ENCODE measurements at regions not wholly inside any gene's neighbourhood (a gene's known extent, or its start where the extent isn't known, plus 50 kb on each side); places are given as distances from the start of the nearest gene placed in this dataset.
"Not testable (repeated sequence)": the region's sequence is repeated elsewhere in the genome, so short reads cannot be mapped to it uniquely, and the experiment has no call there.

DNA sequence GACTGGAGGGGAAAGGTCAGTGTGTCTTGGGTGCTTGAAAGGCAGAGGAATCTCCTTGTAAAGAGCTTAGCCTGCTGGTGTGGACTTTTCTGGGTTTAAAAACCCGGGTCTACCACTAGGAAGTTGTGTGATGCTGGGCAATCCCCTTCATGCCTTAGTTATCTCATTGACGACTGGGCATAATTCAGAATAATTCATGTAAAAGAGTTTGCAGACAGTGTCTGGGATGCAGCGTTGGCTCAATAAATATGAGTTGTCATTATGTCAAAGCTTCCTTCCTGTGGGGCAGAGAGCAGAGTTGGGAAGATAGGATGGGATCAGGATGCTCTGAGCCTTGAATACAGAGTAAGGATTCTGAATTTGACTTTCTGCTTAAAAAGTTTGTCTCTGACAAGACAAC is 196.4 kb downstream of the ADRA2A start:
- no peak for DNase-seq

DNA sequence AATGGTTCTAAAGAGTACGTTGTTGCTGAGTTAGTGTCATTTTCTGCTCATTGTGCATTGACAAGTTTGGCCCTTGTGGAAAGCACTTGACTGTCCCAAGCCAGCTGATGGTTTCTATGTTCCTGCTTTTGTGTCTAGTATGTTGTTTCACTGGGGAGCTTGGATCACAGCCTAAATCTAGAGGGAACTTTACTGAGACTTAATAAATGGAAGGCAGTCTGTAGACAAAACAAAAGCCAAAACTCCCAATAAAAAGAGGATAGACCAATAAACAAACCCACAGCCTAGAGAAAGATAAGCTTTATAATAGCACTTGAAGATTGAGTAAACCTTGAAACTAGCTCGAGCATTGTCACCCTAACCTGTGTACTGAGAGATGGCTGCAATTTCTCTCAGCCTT is 196.8 kb downstream of the ADRA2A start:
- DNase-seq: no peak

DNA sequence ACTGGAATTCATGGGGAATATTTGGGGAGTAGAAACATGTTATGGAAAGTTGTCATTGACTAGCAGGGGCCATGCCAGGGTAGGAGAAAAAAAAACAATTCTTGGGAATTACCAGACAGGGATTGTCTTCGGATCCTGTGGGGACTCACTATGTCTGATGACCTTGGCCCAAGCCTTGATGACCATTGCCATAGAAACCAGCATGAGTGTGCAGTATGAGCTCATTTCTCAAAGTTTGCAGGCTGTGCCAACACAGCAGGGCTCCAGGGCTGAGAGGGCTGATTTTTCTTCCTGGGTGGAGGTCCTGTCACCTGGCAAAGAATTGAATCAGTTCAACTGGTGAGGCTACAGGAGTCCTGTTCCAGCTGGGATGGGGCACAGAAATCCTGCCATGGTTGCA is 198.3 kb downstream of the ADRA2A start:
- no peak for DNase-seq

DNA sequence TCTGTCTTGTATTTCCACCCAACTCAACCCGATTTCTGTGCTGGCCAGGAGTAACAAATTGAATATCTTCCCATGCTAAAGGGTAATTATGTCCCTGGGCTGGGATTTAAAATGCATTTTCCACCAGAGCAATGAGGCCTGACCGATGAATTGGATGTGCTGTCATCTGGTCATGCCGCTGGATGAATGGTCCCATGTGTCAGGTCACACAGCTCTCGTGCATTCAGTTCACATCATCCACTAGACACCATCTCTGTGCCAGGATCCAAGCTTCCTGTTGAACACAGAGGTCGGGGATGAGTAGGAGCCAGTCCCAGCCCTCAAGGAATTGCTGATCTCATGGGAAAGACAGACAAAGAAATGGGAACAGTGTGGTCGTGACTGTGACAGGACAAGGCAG is 200.8 kb downstream of the ADRA2A start:
- no peak for DNase-seq

DNA sequence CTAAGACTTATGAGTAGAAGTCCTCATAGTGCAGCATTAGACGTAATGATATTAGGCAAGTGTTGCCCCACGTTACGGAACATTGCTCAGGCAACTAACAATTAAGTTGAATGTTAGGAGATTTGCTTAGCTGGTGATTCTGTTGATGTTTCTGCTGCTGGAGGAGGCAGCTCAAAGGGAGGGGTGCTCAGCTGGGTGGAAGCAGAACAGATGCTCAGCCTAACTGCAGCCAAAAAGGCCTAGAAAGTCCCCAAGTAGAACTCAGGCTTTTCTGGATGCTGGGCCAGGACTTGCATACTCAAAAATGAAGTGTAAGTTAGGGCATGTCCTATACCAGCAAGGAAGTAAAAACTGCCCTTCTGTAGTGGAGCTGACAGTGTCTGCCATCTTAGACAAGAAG is 201.4 kb downstream of the ADRA2A start:
- no peak for DNase-seq

- DNase-seq: no peak
Observed at GRCh38 chr10:111281516-111281915, 204.7 kb downstream of the ADRA2A start.

DNA sequence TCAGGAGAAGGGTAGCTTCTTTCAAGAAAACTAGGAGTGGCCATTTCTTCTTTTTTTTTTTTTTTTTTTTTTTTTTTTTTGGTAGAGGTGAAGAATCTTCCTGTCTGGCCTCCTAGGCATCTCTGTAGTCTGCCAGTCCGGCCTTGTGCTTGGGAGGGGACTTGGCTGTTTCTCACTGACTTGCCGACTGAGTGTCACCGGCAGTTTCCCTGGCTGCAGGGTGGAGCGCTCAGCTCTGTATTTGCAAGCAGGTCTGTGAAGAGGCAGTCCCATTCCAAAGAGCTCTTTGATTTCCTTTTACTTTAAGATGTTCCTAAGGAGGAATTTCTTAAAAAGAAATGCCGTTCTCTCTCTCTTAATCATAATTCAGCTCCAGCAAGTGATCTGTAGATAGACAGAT is 212.6 kb downstream of the ADRA2A start:
- DNase-seq: no peak

DNA sequence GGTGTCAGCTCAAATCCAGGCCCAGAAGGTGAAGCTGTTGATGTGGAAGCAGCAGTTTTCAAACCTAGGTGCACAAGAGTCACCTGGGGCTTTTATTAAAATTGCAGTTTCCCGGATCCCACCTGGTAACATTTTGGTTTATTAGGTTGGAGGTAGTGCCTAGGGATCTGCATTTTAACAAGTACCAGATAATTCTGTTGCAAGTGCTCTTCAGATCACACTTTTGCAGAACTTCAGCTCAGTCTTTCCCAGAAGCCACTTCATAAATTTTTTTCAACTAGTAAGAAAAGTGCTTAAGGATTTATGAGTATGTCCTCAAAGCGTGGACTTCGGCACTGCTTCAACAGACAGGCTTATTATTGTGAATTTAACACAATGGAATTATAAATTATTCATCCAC is 213.8 kb downstream of the ADRA2A start:
- no peak for DNase-seq

- DNase-seq: no peak
Observed at GRCh38 chr10:111295788-111296187, 219.0 kb downstream of the ADRA2A start.

GRCh38 chr10:111297351-111297848 is 220.6 kb downstream of the ADRA2A start:
- no peak for DNase-seq

DNA sequence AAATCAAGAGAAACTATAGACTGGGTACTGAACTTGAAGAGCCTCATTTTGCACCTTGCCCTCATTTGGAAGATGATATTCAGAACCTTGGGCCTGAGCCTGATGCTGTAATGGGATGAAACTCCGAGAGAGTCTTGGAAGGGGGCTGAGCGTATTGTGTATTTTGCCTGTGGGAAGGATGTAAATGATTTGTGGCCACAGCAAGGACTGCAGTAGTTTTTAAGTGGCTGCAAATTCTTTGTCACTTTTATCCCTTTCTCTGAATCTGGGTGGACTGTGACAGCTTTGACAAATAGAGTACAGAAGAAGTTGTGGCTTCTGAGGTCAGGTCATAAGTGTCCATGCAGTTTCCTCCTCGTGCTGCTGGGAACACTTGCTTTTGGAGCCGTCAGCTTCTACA is 221.2 kb downstream of the ADRA2A start:
- no peak for DNase-seq

DNA sequence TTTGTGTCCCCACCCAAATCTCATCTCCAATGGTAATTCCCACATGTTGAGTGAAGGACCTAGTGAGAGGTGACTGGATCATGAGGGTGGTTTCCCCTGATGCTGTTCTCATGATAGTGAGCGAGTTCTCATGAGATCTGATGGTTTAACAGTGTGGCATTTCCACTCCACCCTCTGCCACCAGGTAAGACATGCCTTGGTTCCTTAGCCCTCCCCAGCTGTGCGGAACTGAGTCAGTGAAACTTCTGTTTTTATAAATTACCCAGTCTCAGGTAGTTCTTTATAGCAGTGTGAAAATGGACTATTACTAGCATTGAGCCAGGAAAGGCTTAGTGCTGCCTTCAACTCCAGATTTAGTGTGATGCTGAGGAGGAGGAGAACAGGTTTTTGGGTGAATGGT is 222.2 kb downstream of the ADRA2A start:
- no peak for DNase-seq

DNA sequence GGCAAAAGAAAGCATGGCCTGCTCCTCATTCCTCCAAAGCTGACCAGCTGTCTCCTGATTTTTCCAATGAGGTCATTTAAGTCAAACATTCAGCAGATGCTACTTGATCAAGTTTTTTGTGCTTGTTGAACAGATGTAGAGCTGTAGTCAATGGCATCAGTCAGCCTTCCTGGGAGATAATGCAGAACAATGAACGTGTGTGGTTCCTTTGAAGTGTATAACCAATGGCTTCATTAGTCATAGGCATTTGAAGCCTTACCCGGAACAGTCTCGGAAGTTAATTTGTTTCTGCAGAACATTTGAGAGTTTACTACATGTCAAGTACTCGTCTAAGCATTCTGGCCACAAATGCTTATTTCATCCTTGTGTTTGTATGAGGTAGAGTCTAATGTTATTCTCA is 227.1 kb downstream of the ADRA2A start:
- DNase-seq: no peak

DNA sequence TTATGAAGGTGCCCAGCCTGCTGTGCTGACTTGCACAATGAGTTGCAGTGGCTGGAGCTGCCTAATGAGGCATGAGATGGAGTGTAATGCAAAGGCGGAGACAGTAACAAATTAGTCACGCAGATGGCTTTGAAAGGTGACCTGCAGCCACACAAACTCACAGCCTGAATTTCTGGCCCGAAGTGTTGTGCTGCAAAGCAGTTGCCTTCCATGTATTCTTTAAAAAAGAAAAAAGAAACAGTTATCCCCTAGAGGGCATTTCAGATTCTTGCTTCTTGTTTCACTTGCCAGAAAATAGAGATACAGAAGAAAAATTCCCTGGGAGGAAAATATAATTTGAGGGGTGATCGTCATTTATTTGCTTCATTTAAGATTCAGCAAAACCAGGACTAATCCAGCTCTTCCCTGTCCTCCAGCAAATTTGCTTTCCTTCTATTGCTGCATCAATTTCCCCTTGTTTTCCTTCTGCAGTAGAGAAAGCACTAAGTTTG is 239.9 kb downstream of the ADRA2A start:
- DNase-seq: no peak

- no peak for DNase-seq
Observed at GRCh38 chr10:111319866-111320265, 243.0 kb downstream of the ADRA2A start.

DNA sequence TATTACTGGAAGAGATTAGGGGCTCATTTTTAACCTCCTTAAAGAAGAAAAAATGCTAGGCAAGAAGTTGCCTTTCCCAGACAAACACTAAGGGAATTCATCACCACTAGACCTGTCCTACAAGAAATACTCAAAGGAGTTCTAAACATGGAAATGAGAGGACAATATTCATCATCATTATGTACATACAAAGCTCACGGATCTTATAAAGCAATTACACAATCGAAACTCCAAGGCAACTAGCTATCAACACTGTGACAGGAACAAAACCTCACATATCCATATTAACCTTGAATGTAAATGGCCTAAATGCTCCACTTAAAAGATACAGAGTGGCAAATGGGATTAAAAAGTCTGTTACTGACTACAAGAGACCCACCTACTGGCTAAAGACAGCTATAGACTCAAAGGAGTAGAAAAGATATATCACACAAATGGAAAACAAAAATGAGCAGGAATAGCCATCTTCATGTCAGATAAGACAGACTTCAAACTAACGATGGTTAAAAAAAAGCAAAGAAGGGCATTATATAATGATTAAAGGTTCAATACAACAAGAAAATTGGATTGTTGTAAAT is 246.6 kb downstream of the ADRA2A start:
- DNase-seq: no peak

DNA sequence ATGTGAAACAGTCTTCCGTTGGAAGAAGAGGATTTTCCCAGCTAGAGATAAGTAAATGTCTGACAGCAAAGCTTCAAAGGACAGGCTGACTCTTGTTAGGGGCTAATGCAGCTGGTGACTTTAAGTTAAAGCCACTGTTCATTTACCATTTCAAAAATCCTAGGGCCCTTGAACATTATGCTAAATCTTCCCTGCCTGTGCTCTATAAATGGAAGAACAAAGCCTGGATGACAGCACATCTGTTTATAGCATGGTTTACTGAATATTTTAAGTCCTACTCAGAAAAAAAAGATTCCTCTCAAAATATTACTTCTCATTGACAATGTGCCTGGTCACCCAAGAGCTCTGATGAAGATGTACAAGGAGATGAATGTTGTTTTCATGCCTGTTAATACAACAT is 255.3 kb downstream of the ADRA2A start:
- not testable (repeated sequence) for DNase-seq

- DNase-seq: no peak
Observed at GRCh38 chr10:111335826-111336225, 259.0 kb downstream of the ADRA2A start.

- no peak for DNase-seq
Observed at GRCh38 chr10:111338035-111338434, 261.2 kb downstream of the ADRA2A start.

DNA sequence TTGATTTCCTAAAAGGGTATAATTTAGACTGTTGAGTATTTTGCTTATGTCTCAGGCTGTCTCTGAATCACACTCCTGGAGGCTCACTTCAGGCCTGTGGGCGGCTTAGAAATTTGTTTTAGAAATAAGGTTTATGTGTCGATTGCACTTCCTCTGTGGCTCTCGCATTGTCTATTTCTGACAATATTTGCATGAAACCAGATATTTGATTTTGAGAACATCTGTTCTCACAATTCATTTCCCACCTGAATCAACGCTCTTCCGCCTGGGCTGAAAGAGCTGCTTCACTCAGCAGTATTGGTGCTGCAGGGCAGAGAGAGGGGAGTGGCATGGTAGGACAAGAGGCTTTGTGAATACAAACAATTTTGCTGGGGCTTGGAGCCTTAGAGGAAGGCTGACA is 262.0 kb downstream of the ADRA2A start:
- no peak for DNase-seq

- no peak for DNase-seq
Observed at GRCh38 chr10:111344804-111345203, 268.0 kb downstream of the ADRA2A start.

DNA sequence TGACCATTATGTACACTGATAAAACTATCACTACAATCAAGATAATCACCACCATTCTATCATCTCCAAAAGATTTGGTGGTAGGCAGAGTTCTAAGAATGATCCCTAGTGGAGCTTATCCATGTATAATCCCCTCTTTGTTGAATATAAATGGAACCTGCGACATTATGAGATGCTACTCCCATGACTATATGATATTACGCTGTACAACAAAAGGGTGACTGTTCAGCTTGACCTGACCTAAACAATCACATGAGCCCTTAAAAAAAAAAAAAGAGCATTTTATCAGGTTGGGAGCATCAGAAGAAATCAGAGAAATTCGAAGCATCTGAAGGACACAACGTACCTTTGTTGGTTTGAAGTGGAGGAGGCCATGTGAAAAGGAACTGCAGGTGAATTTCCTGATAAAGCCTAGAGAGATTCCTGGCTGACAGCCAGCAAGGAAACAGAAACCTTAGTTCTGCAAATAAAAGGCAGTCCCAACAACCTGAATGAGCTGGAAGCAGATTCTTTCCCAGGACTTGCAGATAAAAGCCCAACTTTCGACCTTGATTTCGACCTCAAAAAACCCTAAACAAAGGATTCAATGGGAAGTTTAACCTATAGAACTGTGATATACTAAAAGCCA is 270.7 kb downstream of the ADRA2A start:
- no peak for DNase-seq

DNA sequence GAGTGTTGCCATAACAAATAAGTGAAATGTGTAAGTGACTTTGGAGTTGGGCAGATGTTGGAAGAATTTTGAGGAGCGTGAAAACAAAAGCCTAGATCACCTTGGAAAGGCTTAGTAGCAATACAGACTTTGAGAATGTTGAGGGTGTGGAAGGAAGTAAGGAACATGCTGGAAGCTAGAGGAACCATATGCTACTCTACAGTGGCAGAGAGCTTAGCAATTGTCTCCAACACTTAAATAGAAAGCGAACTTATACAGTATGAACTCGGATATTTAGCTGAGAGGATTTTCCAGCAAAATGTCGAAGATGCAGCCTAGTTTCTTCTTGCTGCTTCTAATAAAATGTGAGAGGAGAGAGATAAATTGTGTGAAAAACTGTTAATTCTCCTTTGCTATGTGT is 271.2 kb downstream of the ADRA2A start:
- DNase-seq: no peak

DNA sequence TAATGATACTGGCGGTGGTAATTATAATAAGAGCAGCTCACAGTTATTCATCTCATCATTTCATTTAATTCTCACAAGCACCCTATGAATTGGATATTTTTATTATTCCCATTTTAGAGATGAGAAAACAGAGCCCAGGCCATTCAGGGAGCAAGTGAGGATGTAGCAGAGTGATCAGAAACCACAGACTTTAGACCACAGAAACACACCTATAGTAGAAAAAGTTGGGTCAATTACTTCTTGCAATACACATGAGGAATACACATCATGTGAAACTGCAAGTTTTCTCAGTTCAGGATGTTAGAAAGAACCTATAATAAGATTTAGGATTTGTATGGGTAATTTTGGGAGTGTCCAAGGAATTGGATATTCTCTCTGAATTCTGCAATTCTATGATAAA is 278.0 kb downstream of the ADRA2A start:
- DNase-seq: no peak

- DNase-seq: no peak
Observed at GRCh38 chr10:111356571-111356970, 279.7 kb downstream of the ADRA2A start.
